ENCODE measurements at regions not wholly inside any gene's neighbourhood (a gene's known extent, or its start where the extent isn't known, plus 50 kb on each side); places are given as distances from the start of the nearest gene placed in this dataset.
A peak's percentile ranks its signal among the peaks of the same experiment; 100 is the strongest.

DNA sequence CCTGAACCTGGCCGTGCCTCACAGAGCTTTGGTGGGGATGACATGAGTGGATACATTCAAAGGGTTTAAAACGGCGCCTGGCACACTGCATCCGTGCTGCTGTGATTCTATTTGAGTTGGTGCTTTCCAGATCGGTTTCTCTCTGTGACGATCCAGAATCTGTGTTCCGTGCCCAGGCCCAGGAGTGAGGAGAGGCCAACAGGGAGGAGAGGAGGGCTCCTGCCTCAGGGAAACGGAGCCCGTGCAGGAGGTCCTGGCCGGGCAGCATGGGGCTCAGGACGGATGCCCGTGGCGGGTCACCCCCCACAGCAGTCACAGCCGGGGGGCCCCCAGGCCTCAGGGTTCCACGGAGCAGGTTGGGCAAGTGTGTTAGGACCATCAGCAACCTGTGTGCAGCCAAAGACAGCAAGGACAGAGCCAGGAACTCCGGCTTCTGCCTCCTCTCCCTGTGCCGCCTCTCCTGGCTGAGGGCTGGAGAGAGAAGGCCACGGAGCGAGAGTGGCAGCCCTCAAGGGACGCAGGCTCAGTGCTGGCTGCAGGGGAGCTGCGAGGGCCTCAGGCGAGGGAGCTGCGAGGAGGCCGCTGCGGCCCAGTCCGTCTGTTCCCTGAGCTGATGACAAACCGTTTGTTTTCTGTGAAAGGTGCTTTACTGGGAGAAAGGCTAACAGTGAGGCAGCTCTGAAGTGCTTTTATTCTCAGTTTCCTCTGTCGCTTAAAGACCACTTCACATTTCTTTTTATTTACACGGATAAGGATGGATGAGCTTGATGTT is 99.3 kb downstream of the METRNL start:
- DNase-seq = no peak

DNA sequence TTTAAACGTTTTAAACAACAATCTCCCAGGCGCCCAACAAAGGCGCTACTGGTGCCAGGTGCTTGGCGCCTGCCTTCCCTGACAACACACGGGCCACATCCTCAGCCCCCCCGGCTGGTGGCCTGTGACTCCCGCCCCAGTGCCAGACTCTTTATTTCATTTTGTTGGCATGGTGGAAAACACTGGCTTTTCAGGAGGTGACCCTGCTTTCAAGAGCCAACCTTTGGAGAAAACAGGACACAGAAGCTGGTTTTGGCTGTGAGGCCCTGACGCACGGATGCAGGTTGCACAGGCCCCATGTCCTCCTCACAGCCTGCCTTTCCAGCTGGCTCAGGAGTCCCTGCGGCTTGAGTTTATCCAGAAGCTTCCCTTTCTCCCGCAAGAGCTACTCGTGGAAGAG is 100.0 kb downstream of the METRNL start:
- DNase-seq = peak in 1 of 2 donors; percentile 9

DNA sequence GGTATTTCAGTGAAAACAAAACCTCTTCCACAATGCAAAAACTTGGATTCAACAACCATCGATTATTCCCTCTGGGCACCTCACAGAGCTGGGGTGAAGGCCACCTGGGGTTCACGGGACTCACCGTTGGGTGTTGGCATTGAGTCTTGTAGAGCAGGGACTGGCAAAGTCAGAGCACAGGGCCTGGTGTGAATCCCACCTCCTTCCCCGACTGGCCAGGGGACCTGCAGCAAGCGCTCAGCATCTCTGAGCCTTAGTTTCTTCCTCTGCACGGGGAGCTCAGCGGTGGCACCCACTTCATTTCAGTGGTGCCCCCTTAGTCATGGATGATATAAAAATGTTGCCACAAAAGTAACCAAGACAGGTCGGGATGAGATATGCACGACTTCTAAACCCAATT is 100.4 kb downstream of the METRNL start:
- no peak for DNase-seq

DNA sequence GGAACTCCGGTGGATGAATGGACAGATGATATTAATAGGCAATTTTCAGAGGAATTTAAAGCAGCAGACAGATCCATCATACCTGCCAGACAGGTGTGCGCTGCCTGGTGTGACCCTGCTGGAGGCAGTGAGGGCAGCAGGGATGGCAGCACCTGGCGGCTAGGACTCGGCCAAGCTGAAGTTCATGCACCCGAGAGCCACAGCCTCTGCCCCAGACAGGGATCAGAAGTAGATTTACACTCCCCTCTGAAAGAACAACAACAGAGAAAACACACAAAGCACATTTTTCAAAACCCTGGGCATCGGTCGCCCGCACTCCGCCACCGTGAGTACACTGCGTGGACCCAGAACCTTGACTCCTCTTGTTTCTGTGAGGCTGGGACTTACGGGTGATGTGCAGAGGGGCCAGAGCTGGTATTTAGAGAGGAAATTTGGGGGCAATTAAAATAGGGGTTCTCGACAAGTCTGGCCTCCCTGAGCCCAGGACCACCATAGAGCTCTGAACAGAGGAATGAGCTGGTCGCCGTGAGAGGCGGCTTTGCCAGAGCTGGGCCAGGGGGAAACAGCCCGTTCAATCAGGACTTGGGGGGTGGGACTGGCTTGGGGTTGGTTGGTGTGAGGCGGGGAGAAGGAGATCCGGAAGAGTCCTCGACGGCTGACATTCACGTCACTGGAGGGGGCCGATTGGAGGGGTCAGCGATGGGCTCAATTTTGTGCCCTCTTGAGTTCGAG is 101.0 kb downstream of the METRNL start:
- DNase-seq = no peak

DNA sequence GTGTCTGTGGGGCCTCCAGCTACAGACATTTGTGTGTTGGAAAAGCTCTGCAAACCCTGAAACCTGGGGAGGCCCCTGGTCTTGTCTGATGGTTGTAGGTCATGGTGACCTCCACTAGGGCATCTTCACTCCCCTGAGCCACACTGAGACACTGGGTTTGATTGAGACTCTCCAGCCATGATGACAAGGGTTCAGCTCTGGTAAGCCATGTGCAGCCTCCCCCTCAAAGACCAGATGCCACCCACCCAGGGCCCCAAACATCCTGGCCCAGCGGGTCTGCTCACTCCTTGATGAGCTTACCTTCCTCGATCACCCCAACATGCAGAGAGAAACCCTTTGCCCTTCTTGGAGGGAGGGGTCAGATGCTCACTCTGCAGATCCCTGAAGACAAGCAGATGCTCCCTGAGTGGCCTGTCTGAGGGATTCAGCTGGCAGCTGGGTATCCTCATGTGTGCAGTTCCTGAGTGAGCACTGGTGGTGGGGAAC is 101.6 kb downstream of the METRNL start:
- DNase-seq = peak in 1 of 2 donors; percentile 15

DNA sequence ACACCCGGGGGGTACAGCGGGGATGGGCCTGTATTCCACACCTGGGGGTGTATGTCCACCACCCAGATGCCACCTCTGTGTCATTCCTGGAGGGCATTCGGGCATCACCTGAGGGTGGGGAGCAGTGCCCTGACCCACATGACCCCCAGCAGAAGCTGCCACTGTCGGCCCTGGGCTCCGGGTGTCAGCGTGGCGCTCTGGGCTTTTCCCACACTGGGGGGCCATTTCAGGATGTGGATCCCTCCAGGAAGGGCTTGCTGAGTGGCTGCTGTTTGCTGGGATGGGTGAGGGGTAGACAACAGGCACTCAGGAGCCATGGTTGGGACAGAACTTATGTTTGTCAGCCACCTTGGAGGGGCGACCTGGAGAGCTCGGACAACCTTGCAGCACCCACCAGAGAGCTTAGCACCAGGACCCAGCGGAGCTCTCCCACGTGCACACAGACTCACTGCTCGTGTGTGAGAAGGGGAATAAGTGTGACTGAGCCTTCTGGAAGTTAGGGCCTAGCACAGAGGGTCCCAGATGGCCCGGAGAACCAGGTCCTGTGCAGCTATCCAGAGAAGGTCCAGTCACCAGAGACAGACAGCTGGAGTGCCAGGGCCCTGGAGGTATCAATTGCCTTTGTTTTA is 102.7 kb downstream of the METRNL start:
- DNase-seq = peak in 1 of 2 donors; percentile 14

DNA sequence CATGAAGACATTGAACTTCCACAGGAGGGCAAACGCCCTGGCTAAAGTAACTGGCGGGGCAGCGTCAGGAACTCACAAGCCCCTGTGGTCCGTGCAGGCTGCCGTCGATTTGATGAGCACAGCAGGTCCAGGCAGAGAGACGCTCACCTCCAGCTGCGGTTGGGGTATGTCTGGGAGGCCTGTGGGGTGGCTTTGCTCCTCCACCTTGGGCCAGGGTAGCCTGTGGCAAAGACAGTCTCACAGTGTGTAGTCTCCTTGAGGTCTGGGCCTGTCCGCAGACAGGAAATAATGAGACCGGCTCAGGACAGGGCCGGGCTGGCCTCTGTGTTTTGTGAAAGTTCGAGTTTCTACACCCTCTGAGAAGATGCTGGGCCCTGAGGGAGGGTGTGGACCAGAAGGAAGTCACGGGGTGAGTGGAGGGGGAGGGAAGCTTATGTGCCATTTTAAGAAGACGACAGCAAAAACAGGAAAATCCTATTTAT is 103.3 kb downstream of the METRNL start:
- DNase-seq = peak in 1 of 2 donors; percentile 10

DNA sequence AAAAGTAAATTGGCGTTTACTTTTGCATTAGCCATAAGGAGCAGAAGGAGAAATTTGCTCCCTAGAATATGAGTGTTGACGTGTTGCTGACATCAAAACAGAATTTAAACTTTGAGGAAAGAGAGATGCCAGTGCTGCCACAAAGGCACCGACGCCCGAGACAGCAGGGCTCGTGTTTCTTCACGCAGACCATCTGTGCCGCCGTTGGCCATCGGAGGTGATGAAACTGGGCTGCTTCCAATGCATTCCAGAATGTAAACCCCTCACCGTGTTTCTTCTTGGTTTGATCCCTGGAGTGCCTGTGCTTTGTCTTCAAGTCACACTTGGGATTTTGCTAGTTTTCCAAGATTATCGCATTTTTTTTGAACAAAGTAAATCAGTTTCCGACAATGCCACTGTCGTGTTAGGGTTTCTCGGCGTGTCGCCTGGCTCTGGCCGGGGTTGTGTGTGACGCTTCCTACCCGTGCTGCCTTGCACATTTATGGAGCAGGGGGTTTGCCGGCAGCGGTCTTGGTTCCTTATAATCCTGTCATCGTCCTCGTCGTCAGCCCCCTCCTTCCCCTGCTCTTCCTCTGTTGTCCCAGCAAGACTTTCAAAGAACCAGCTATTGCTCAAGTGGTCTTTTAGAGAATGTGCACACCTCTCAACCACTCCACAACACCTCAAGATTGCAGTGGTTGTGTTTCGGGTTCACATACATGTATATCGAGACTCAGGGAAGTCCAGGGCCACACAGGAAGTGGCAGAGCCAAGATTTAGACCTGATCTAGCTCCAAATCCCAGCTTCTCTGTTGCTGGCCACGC is 103.9 kb downstream of the METRNL start:
- no peak for DNase-seq

DNA sequence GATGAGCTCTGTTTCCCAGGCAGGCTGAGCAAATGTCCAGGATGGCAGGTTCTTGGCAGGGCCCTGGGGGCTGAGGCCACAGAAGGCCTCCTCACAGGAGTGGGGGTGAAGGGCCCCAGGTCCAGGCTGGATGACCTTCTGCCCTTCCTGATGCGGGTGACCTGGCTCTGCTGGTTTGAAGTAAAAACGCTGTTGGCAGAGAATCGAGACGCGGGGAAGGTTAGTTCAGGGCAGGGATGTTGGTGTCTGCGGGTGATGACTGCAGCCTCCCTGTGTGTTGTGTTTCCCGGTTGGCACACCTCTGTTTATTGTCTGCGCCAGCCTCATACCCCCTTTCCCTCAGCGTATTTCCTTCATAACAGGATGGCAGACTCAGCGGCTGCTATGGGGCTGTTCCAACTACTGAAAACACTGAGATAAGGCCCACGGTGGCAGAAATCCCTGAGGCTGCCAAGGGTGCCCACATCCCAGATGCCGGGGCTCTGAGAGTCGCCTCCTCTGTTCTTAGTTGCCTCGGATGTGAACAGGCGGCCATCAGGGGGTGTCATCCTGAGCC is 104.6 kb downstream of the METRNL start:
- no peak for DNase-seq

DNA sequence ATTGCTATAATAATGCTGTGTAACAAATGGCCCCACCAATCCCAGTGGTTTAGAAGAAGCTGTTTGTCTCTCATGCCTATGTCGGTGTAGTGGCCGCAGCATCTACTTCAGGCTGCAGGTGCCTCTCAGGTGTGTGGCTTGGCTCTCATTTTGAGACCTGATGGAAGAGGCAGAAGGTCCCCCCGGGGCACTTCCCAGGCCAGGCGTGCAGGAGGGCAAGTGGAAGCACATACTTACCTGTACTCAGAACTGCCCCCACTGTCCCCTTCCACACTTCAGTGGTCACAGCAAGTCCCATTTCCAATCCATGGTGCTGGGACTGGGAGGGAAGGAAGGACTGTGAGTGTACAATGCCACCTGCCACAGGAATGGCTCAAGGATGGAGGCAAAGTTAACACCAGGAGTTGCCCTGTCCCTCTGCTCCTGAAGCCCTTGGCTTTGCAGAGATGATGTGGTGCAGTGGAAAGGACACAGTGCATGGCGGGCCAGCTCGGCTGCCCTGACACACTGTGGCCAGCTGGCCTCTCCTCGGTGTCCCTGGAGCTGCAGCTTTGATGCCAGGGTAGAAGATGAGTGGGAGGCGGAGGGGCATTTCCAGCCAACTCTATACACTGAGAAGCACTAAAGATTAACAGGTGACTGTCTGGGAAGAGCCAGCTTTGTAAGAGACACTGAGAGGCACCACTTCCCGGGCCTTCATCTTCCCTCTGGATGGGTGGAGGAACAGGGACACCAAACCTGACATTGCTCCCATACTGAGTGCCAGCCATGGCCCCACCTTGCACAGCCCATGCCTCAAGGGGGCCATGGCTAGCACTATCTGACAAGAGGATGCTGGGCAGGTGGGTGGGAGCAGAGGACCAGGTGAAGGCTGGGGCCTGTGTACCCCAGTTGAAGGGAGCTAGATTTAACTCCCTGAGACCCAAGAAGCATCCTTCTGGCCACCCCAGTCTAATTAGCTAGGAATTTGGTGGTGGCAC is 105.9 kb downstream of the METRNL start:
- DNase-seq = no peak

DNA sequence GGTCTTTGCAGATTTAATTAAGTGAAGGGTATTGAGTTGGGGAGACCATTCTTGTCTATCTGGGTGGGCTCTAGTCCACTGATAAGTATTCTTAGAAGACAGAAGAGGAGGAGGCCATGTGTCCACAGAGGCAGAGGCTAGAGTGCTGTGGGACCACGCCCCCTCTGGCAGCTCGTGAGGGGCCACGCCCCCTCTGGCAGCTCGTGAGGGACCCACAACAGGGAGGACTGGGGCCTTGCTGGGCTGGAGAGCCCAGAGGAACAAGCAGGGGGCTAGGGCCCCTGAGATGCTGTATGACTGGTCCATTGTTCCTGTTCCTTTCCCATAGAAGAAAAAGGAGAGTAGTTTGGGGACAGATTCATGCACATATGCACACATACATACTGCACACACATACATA is 106.8 kb downstream of the METRNL start:
- DNase-seq = no peak

DNA sequence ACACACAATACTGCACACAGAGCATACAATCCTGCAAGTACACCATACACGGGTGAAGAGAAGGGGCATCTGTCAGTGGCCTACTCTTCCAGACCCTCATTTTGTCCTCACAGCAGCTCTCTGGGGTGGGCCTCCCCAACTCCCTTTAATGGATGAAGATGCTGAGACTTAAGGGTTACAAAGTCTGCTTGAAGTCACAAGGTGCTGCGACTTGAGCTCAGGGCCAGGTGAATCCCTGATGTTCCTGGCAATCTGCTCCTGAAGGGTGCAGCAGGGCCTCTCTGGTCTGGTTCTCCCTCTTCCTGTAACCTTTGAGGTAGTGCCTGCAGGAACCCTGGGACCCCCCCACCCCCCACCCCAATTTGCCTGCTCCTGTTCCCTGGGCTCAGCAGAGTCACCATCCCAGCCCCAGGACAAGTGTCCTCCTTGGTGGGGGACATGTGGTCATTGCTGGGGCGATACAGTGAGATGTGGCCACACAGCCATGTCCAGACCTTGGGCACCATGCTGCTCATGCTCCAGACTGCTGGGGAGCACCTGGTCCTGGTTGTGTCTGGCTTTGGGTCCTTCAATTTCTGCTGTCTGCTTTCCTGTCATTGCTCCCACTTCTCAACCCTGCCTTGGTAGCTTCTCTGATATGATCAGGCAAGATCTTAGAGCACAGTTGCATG is 107.5 kb downstream of the METRNL start:
- peak in 1 of 2 donors; percentile 11 for DNase-seq

DNA sequence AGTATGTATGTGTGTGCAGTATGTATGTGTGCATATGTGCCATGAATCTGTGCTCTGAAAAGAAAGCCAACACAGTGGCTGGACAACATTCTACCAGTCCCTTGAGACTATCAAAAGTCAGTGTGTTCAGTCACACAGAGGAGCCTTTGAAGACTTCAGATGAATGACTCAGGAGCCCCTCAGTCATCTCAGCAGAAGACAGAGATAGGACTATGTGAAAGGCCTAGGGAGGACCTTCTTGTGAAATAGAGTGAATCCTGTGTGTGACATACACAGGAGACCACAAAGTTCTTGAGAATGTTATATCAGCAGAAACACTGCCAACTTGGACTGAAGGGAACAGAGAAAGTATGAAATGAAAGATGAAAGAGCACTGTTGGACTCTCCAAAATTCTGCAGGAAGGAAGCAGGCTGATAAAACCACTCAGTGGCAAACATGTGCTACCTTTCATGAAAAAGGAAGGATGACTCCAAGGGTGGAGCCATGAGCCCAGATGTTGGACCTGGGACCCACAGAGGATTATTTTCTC is 108.4 kb downstream of the METRNL start:
- no peak for DNase-seq

DNA sequence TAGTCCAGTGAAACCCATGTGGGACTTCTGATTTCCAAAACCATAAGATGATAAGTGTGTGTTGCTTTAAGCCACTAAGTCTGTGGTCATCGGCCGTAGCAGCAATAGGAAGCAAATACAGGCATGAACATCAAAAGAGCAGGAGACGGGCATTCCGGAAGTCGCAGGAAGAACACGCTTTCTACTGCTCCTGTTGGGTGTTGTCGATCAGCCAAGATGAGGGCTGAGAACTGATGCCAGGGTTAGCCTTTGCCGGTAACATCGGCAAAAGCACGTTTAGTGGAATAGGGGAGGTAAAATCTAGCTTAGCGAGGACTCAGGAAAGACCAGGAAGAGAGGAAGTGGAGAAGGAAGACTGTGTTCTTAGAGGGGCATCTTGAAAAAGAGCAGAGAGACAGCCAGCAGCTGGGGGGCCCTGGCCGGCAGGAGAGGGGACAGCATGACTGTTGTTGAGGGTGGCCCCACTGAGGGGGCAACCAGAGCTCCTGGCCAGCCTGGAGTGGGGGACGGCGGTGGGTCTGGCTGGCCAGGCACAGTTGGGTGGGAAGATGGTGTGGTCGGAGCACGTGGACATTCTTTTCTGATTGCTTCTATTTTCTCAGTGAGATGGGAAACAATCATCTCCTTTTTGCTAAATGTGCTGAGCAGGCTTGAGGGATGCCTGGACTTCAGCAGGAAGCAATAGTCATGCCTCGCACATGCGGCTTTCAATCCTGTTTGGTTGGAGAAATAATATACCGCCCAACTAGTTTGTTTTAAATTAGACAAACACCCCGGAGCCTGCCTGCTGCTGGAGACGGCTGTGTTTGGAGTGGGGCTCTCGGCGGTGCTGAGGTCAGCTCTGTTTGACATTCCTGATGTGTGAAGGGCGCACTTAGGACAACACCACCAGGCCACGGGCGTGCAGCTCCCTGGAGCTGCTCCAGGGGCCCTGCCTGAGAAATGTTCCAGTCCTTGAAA is 109.9 kb downstream of the METRNL start:
- no peak for DNase-seq

DNA sequence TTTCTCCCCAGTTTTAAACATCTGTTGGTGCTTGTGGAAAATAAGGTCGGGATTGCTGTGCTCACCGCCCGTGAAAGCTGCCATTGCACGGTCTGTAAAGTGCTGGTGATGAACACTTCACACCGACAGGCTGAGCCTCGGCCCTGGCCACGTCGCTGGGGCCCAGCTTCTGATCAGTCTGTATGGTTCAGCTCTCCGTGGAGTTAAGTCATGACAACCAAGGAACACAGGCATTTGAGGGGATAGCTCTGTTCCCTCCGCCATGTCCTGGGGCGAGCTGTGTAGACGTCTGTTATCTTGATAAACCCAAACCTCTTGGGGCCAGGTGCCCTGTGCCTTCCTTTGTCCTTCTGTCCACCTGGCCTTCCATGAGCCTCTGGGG is 110.6 kb downstream of the METRNL start:
- DNase-seq = no peak

DNA sequence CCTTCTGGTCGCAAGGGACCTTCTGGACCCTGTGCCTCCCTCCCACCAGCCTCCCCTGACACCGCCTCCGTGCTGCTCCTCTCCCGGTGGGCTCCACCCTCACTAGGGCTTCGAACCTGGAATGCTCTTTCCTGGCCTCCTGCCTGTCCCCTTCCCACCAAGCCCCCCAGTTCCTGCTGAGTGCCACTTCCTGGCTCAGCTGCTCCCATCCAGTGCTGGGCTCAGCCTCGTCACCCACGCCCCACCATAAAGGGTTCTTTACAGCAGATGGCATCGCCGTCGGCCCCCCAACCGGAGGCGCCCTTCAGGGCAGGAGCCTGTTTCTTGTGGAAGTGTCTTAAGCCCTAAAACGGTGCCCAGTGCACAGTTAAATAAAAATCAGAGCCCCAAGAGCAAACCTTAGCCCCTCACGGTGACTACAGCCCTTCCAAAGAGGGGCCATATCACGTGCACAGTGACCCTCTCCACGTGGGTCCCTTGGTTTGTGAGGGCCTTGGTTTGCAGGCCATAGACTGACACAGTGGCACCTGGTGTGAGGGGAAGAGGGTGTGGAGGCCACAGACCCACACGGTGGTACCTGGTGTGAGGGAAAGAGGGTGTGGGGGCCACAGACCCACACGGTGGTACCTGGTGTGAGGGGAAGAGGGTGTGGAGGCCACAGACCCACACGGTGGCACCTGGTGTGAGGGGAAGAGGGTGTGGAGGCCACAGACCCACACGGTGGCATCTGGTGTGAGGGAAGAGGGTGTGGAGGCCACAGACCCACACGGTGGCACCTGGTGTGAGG is 111.4 kb downstream of the METRNL start:
- DNase-seq = no peak

DNA sequence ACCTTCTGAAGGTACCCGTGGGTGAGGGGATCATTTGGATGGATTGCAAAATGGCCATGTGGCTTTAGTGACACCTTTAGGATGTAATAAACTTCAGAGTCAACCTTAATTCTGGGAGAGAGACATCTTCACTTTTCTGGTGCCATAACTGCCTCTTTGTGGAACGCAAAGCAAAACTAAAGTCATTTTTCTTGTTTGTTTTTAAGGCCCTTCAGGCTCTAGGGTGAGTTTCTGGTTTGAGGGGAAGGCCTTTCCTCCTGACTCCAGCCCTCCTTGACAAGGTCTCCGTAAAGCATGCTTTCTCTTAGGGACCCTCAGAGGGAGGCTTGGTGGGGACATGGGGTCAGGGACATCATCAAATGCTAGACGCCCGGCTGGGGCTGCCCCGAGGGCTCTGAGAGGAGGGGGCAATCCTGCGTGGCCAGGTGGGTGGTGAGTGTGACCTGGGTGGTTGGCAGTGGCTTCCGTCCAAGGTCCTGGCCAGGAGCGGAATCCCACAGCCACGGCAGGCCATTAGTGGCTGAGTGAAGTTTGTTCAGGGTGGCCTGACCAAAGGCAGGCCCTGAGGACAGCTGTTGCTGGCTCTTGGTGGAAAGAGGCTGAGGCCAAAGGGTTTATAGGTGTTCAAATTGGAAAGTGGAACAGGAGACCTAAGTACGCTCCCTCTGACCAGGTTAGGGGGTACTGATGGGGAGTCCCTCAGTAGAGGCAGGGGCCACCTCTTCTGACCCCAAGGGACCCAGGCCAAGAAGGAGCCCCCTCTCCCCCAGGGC is 112.2 kb downstream of the METRNL start:
- DNase-seq = no peak

Measured in stimulated activated CD4-positive, alpha-beta T cell treated with anti-CD3 and anti-CD28 coated beads, Interleukin-2, amount 100 ng/mL, for 24 hours (primary cell).